Stimulated activated naive CD8-positive, alpha-beta T cell treated with anti-CD3 and anti-CD28 coated beads, Interleukin-15, amount 100 ng/mL, for 72 hours (primary cell): ENCODE measurements at regions not wholly inside any gene's neighbourhood (a gene's known extent, or its start where the extent isn't known, plus 50 kb on each side); places are given as distances from the start of the nearest gene placed in this dataset.

ENCODE experiments used
- ATAC-seq: fragments of 150-1000 bp; cut with Tn5 transposase; 2 replicates; pipeline ENCODE4 v1.10.0; 2021; ENCODE audit warnings: mild to moderate bottlenecking, moderate library complexity
- DNase-seq, 2 donors: peaks; one replicate each; pipeline ENCODE4 v3.0.0; 2021 to 2022
- H3K27ac Mint-ChIP-seq, 2 donors: one replicate each; pipeline ENCODE4 v1.8.0; 2022; ENCODE audit warnings: mild to moderate bottlenecking in 2 of 2, mixed read lengths in 2 of 2, moderate library complexity in 2 of 2
- H3K27me3 Mint-ChIP-seq: one replicate; pipeline ENCODE4 v1.8.0; 2022; ENCODE audit warnings: mixed read lengths
- H3K4me1 Mint-ChIP-seq: one replicate; pipeline ENCODE4 v1.8.0; 2022; ENCODE audit warnings: mild to moderate bottlenecking, mixed read lengths
- H3K4me3 Mint-ChIP-seq, 2 donors: one replicate each; pipeline ENCODE4 v1.8.0; 2022; ENCODE audit warnings: mild to moderate bottlenecking in 2 of 2, mixed read lengths in 2 of 2, moderate library complexity in 1 of 2
- H3K9me3 Mint-ChIP-seq, 2 donors: one replicate each; pipeline ENCODE4 v1.8.0; 2022; ENCODE audit warnings: mixed read lengths in 2 of 2

- Mint-ChIP-seq H3K27ac (no peak overlapping the region), H3K27me3 (no peaks in the 10 kb centered on the region), H3K4me1 (no peaks in the 10 kb centered on the region), H3K4me3 (no peak overlapping the region), H3K9me3 (no peaks in the 10 kb centered on the region)
- ATAC-seq: no peak
- DNase-seq: no peak
These were observed 347.7 kb downstream of the LPIN1 start for GRCh38 chr2:12094134-12094533.

- H3K27me3 Mint-ChIP-seq: no peaks in the 10 kb centered on the region
- H3K4me3 Mint-ChIP-seq: no peak overlapping the region
- H3K27ac Mint-ChIP-seq: no peak overlapping the region
- no peak for ATAC-seq
- H3K9me3 Mint-ChIP-seq: no peaks in the 10 kb centered on the region
- DNase-seq: no peak
- no peaks in the 10 kb centered on the region for H3K4me1 Mint-ChIP-seq
These were observed 349.8 kb downstream of the LPIN1 start for GRCh38 chr2:12096051-12096787.

GRCh38 chr2:12096788-12097449 is 350.5 kb downstream of the LPIN1 start:
- no peak overlapping the region for H3K4me3 Mint-ChIP-seq
- ATAC-seq: no peak
- no peaks in the 10 kb centered on the region for H3K4me1 Mint-ChIP-seq
- H3K27me3 Mint-ChIP-seq: no peaks in the 10 kb centered on the region
- DNase-seq: no peak
- H3K27ac Mint-ChIP-seq: no peak overlapping the region
- peaks cover 0 to 5% of the 10 kb centered on the region in 2 donors for H3K9me3 Mint-ChIP-seq

- Mint-ChIP-seq H3K27me3 (no peaks in the 10 kb centered on the region), H3K9me3 (peaks cover 0 to 7% of the 10 kb centered on the region in 2 donors), H3K27ac (no peak overlapping the region), H3K4me3 (no peak overlapping the region), H3K4me1 (no peaks in the 10 kb centered on the region)
- DNase-seq (no peak), ATAC-seq (no peak)
These were observed 351.4 kb downstream of the LPIN1 start for GRCh38 chr2:12097859-12098258.

DNA sequence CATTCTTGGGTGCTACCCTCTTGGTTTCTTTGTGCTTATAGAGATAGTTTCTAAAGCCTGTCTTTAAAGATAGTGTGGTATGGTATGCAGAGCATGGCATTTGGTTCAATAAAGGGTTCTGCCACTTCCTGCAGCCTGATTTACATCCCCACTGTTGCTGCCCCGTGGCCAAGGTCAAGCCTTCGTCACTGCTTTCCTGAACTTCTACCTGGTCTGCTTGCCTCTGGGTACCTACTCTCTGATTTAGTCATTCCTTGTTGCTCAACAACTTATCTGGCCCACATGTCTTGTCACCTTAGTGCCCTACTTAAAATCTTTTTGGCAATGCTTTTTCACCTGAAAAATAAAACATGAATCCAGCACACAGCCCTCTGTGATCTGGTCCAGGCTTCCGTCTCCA is 352.9 kb downstream of the LPIN1 start:
- H3K9me3 Mint-ChIP-seq: peaks cover 0 to 7% of the 10 kb centered on the region in 2 donors
- DNase-seq: no peak
- no peaks in the 10 kb centered on the region for H3K27me3 Mint-ChIP-seq
- ATAC-seq: no peak
- no peak overlapping the region for H3K27ac Mint-ChIP-seq
- H3K4me1 Mint-ChIP-seq: no peaks in the 10 kb centered on the region
- H3K4me3 Mint-ChIP-seq: no peak overlapping the region

DNA sequence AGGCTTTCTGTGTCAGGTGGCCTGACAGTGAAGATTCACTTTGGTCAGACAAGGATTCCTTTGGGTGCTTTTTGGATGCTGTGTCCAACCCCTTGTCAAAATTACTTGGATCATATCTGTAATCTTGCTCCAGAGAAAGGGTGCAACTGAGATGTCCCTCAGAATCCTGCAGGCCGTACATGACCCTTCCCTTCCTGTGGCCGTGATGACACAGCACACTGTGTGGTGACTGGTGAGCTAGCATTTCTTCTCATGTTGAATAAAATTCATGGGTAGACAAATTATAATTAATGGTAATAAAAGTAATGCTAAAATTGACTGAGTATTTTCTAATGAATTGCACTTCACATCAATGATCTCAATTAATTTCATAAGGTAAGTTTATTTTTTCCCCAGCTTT is 356.2 kb downstream of the LPIN1 start:
- H3K9me3 Mint-ChIP-seq: peaks cover 0 to 7% of the 10 kb centered on the region in 2 donors
- H3K4me1 Mint-ChIP-seq: peaks cover 19% of the 10 kb centered on the region
- no peak overlapping the region for H3K27ac Mint-ChIP-seq
- no peaks in the 10 kb centered on the region for H3K27me3 Mint-ChIP-seq
- DNase-seq: no peak
- no peak overlapping the region for H3K4me3 Mint-ChIP-seq
- ATAC-seq: no peak

GRCh38 chr2:12105180-12105579 is 358.7 kb downstream of the LPIN1 start:
- Mint-ChIP-seq H3K4me1 (peaks cover 41% of the 10 kb centered on the region), H3K27me3 (peaks cover 6% of the 10 kb centered on the region), H3K4me3 (no peak overlapping the region), H3K27ac (no peak overlapping the region), H3K9me3 (peaks cover 0 to 7% of the 10 kb centered on the region in 2 donors)
- ATAC-seq: no peak
- DNase-seq: no peak

- peaks cover 0 to 6% of the 10 kb centered on the region in 2 donors for H3K9me3 Mint-ChIP-seq
- peak; percentile 86 for ATAC-seq
- no peak overlapping the region for H3K4me3 Mint-ChIP-seq
- peaks cover 55% of the 10 kb centered on the region for H3K4me1 Mint-ChIP-seq
- peak; percentile 16 to 43 for DNase-seq
- no peak overlapping the region for H3K27ac Mint-ChIP-seq
- H3K27me3 Mint-ChIP-seq: peaks cover 6% of the 10 kb centered on the region
These were observed 360.1 kb downstream of the LPIN1 start for GRCh38 chr2:12106440-12107080.

GRCh38 chr2:12107321-12107720 is 360.9 kb downstream of the LPIN1 start:
- Mint-ChIP-seq H3K4me1 (peaks cover 59% of the 10 kb centered on the region), H3K4me3 (no peak overlapping the region), H3K27ac (no peak overlapping the region), H3K27me3 (peaks cover 6% of the 10 kb centered on the region), H3K9me3 (no peaks in the 10 kb centered on the region)
- DNase-seq: no peak
- ATAC-seq: no peak

DNA sequence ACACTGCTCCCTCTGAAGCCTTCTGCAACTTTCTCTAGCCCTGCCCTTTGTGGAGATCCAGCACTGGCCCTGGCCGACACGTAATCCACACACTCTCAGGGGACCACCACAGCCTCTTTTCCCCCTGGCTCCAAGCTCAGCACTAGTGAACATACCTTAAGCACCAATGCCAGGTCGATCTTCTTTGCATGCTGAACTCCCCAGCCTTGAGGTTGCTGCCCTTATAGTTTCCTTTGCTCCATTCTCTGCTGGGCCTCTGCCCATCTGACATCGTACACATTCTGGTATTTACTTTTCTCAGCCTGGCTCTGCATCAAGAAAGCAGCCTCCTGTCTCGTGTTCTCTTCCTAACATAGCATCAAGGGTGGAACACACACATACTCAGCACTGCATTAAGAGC is 361.5 kb downstream of the LPIN1 start:
- Mint-ChIP-seq H3K27ac (no peak overlapping the region), H3K9me3 (no peaks in the 10 kb centered on the region), H3K27me3 (peaks cover 6% of the 10 kb centered on the region), H3K4me1 (peaks cover 59% of the 10 kb centered on the region), H3K4me3 (no peak overlapping the region)
- DNase-seq (no peak), ATAC-seq (no peak)

GRCh38 chr2:12109363-12110017 is 363.1 kb downstream of the LPIN1 start:
- H3K27me3 Mint-ChIP-seq: peaks cover 6% of the 10 kb centered on the region

GRCh38 chr2:12110074-12110473 is 363.6 kb downstream of the LPIN1 start:
- peak overlapping the region in 1 of 2 donors; percentile 54 for H3K27ac Mint-ChIP-seq
- ATAC-seq (peak; percentile 71), DNase-seq (no peak)
- no peaks in the 10 kb centered on the region for H3K9me3 Mint-ChIP-seq
- H3K4me3 Mint-ChIP-seq: no peak overlapping the region
- peaks cover 6% of the 10 kb centered on the region for H3K27me3 Mint-ChIP-seq
- H3K4me1 Mint-ChIP-seq: peaks cover 59% of the 10 kb centered on the region

More at GRCh38 chr2:12109363-12110017, 363.1 kb downstream of the LPIN1 start:
- Mint-ChIP-seq H3K27ac (no peak overlapping the region), H3K4me3 (no peak overlapping the region), H3K4me1 (peaks cover 59% of the 10 kb centered on the region), H3K9me3 (no peaks in the 10 kb centered on the region)
- ATAC-seq (no peak), DNase-seq (no peak)

DNA sequence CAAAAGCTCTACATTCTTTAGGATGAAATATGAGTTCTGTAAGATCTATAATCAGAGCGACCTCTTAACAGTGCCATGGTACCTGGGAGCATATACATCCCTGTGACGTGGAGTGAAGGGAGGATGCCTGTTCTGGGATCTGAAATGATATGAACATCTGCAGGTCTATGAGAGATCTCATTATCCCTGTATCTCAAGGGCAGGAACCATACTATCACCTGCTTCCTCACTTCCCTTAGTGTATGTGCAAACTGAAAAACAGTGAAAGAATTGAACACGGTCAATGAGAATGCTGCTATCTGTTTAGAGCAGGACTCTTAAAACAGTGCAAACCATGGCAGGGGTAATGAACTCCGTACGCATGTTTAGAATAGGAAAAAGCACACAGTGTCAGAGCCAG is 364.0 kb downstream of the LPIN1 start:
- Mint-ChIP-seq H3K4me3 (no peak overlapping the region), H3K27me3 (peaks cover 6% of the 10 kb centered on the region), H3K9me3 (no peaks in the 10 kb centered on the region), H3K4me1 (peaks cover 58% of the 10 kb centered on the region), H3K27ac (no peak overlapping the region)
- ATAC-seq: no peak
- DNase-seq: no peak

DNA sequence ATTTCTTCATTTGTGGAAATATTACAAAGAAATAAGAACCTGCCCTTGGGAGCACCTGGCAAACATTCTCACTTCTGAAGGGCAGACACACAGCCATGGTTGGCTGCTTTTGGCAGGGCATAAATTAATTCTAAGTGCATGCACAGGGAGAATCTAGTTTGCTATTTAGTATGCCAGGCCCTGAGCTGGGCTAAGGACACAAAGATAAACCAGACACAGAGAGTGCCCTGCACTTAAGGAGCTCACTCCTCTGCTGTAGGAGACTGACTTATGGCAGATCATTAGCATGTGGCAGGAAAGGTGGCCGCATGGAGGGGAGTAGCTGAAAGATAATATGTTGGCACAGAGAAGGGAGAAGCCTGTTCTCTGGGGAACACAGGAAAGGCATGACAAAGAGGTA is 367.0 kb downstream of the LPIN1 start:
- no peak for ATAC-seq
- no peak for DNase-seq
- peaks cover 34% of the 10 kb centered on the region for H3K4me1 Mint-ChIP-seq
- no peaks in the 10 kb centered on the region for H3K9me3 Mint-ChIP-seq
- no peak overlapping the region for H3K4me3 Mint-ChIP-seq
- no peaks in the 10 kb centered on the region for H3K27me3 Mint-ChIP-seq
- no peak overlapping the region for H3K27ac Mint-ChIP-seq

- Mint-ChIP-seq H3K27me3 (no peaks in the 10 kb centered on the region), H3K4me1 (peaks cover 22% of the 10 kb centered on the region), H3K9me3 (no peaks in the 10 kb centered on the region), H3K27ac (no peak overlapping the region), H3K4me3 (no peak overlapping the region)
- DNase-seq: no peak
- peak; percentile 15 for ATAC-seq
These were observed 368.4 kb downstream of the LPIN1 start for GRCh38 chr2:12114816-12115215.
